ENCODE measurements at regions not wholly inside any gene's neighbourhood (a gene's known extent, or its start where the extent isn't known, plus 50 kb on each side); places are given as distances from the start of the nearest gene placed in this dataset.
"Not testable (repeated sequence)": the region's sequence is repeated elsewhere in the genome, so short reads cannot be mapped to it uniquely, and the experiment has no call there.

GRCh38 chr13:40053401-40053800, 397.9 kb downstream of the COG6 start:
- no peak for DNase-seq

- not testable (repeated sequence) for DNase-seq
Observed at GRCh38 chr13:40054422-40054821, 399.0 kb downstream of the COG6 start.

- no peak for DNase-seq
Observed at GRCh38 chr13:40056898-40057619, 401.6 kb downstream of the COG6 start.

GRCh38 chr13:40058757-40059236, 403.3 kb downstream of the COG6 start:
- peak in 1 of 5 experiments; percentile 61 for DNase-seq

- no peak for DNase-seq
Observed at GRCh38 chr13:40059540-40060232, 404.2 kb downstream of the COG6 start.

GRCh38 chr13:40060296-40061007, 405.0 kb downstream of the COG6 start:
- peak in 2 of 5 experiments; percentile 22 to 32 for DNase-seq

GRCh38 chr13:40061466-40062450, 406.3 kb downstream of the COG6 start:
- DNase-seq, result no peak

GRCh38 chr13:40063278-40063698, 407.8 kb downstream of the COG6 start:
- no peak for DNase-seq

GRCh38 chr13:40063703-40064102, 408.2 kb downstream of the COG6 start:
- peak in 1 of 5 experiments; percentile 31 for DNase-seq

- no peak for DNase-seq
Observed at GRCh38 chr13:40064154-40065097, 409.0 kb downstream of the COG6 start.

GRCh38 chr13:40069173-40070044, 413.9 kb downstream of the COG6 start:
- peak; percentile 34 to 64 (median 54) for DNase-seq

GRCh38 chr13:40070357-40070756, 414.9 kb downstream of the COG6 start:
- DNase-seq, result no peak

GRCh38 chr13:40072663-40073120, 417.2 kb downstream of the COG6 start:
- no peak for DNase-seq

- DNase-seq, result no peak
Observed at GRCh38 chr13:40074338-40074737, 418.9 kb downstream of the COG6 start.

- DNase-seq, result no peak
Observed at GRCh38 chr13:40075281-40075680, 419.8 kb downstream of the COG6 start.

GRCh38 chr13:40076765-40077362, 421.4 kb downstream of the COG6 start:
- no peak for DNase-seq

GRCh38 chr13:40077396-40078027, 422.1 kb downstream of the COG6 start:
- DNase-seq, result no peak

GRCh38 chr13:40079721-40080120, 424.3 kb downstream of the COG6 start:
- no peak for DNase-seq

- no peak for DNase-seq
Observed at GRCh38 chr13:40080676-40081075, 425.2 kb downstream of the COG6 start.
